Bronchial epithelial cell (primary cell): ENCODE measurements at regions not wholly inside any gene's neighbourhood (a gene's known extent, or its start where the extent isn't known, plus 50 kb on each side); places are given as distances from the start of the nearest gene placed in this dataset.

Experiments
- DNase-seq: peaks from one replicate; pipeline ENCODE4 v3.0.0-alpha.2; 2010; ENCODE audit warnings: low read depth
- FAIRE-seq: peaks from 2 replicates; lab custom pipeline; 2011; peaks lifted over from hg19 to GRCh38; lab: Jason Lieb, UNC
- H3K27me3 ChIP-seq: 2 replicates; pipeline ENCODE4 v1.5.1; 2011; ENCODE audit warnings: low read length; ENCODE audit not compliant: control insufficient read depth, insufficient read depth
- H3K36me3 ChIP-seq: 2 replicates; pipeline ENCODE4 v1.5.1; 2011; ENCODE audit warnings: low read length; ENCODE audit not compliant: control insufficient read depth, insufficient read depth
- H3K4me3 ChIP-seq: 2 replicates; pipeline ENCODE4 v1.5.1; 2011; ENCODE audit warnings: mild to moderate bottlenecking, low read depth, low read length, control low read depth
- CTCF ChIP-seq: IDR thresholded peaks from 2 replicates; pipeline ENCODE4 v1.5.1; 2011; ENCODE audit warnings: mild to moderate bottlenecking, moderate library complexity, low read length, control low read depth, inconsistent platforms; ENCODE audit not compliant: insufficient read depth, severe bottlenecking

- Histone ChIP-seq H3K27me3 (no peaks in the 10 kb centered on the region), H3K36me3 (no peaks in the 10 kb centered on the region), H3K4me3 (no peak overlapping the region)
- FAIRE-seq (no peak), DNase-seq (peak; percentile 57)
- no peak for TF ChIP-seq CTCF
Observed at GRCh38 chr5:160991205-160991604, 139.2 kb upstream of the ATP10B start.

- H3K36me3 ChIP-seq = no peaks in the 10 kb centered on the region
- no peak for DNase-seq
- no peak for TF ChIP-seq CTCF
- H3K4me3 ChIP-seq = no peak overlapping the region
- no peaks in the 10 kb centered on the region for H3K27me3 ChIP-seq
- FAIRE-seq = no peak
Observed at GRCh38 chr5:160979385-160979784, 127.4 kb upstream of the ATP10B start.

- FAIRE-seq (no peak), DNase-seq (no peak)
- Histone ChIP-seq H3K36me3 (no peaks in the 10 kb centered on the region), H3K4me3 (no peak overlapping the region), H3K27me3 (no peaks in the 10 kb centered on the region)
- TF ChIP-seq CTCF = no peak
Observed at GRCh38 chr5:160978944-160979343, 126.9 kb upstream of the ATP10B start.

- FAIRE-seq = peak; percentile 18
- H3K4me3 ChIP-seq = no peak overlapping the region
Observed at GRCh38 chr5:160976181-160976580, 124.2 kb upstream of the ATP10B start.

GRCh38 chr5:160970605-160971191 lies 118.7 kb upstream of the ATP10B start:
- H3K36me3 ChIP-seq = no peaks in the 10 kb centered on the region
- H3K4me3 ChIP-seq = no peak overlapping the region
- FAIRE-seq (no peak), DNase-seq (peak; percentile 55)
- TF ChIP-seq CTCF = peak; percentile 40
- no peaks in the 10 kb centered on the region for H3K27me3 ChIP-seq

More at GRCh38 chr5:160976181-160976580, 124.2 kb upstream of the ATP10B start:
- TF ChIP-seq CTCF = no peak
- Histone ChIP-seq H3K27me3 (no peaks in the 10 kb centered on the region), H3K36me3 (no peaks in the 10 kb centered on the region)
- no peak for DNase-seq

GRCh38 chr5:160969645-160970044 lies 117.6 kb upstream of the ATP10B start:
- TF ChIP-seq CTCF = no peak
- Histone ChIP-seq H3K27me3 (no peaks in the 10 kb centered on the region), H3K4me3 (no peak overlapping the region), H3K36me3 (no peaks in the 10 kb centered on the region)
- FAIRE-seq = no peak
- no peak for DNase-seq
